ENCODE measurements at regions not wholly inside any gene's neighbourhood (a gene's known extent, or its start where the extent isn't known, plus 50 kb on each side); places are given as distances from the start of the nearest gene placed in this dataset.

DNA sequence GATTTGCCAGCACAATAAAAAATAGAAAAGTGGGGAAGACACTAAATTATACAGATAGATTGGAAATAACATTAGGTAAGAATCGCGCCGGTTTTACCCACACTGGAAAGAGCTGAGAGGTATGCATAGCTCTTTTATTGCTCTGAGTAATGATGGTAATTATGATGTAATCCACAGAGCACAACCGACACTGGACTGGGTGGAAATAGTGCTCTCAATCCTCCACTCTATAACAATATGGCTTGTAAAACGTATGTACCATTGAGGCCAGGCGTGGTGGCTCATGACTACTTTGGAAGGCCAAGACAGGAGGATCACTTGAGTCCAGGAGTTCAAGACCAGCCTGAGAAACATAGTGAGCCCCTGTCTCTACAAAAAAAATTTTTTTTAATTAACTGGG is 104.3 kb upstream of the RAPGEF2 start:
- TF ChIP-seq, protein P1, sequence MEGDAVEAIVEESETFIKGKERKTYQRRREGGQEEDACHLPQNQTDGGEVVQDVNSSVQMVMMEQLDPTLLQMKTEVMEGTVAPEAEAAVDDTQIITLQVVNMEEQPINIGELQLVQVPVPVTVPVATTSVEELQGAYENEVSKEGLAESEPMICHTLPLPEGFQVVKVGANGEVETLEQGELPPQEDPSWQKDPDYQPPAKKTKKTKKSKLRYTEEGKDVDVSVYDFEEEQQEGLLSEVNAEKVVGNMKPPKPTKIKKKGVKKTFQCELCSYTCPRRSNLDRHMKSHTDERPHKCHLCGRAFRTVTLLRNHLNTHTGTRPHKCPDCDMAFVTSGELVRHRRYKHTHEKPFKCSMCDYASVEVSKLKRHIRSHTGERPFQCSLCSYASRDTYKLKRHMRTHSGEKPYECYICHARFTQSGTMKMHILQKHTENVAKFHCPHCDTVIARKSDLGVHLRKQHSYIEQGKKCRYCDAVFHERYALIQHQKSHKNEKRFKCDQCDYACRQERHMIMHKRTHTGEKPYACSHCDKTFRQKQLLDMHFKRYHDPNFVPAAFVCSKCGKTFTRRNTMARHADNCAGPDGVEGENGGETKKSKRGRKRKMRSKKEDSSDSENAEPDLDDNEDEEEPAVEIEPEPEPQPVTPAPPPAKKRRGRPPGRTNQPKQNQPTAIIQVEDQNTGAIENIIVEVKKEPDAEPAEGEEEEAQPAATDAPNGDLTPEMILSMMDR (IDR thresholded peaks at IDR 0.05) = no peak
- TF ChIP-seq POLR2A (IDR thresholded peaks at IDR 0.05) = no peak

Measured in body of pancreas (tissue), 4 donors.